HEK293 (cell line): ENCODE measurements at regions not wholly inside any gene's neighbourhood (a gene's known extent, or its start where the extent isn't known, plus 50 kb on each side); places are given as distances from the start of the nearest gene placed in this dataset.

Source experiments
- BCL11B ChIP-seq: fragments of 450-650 bp; formaldehyde crosslinking; IDR thresholded peaks from 2 replicates; pipeline ENCODE4 v1.5.1; 2016; ENCODE audit warnings: low read depth, missing biosample characterization, missing genetic modification characterization
- CTCF ChIP-seq: fragments of 450-650 bp; formaldehyde crosslinking; IDR thresholded peaks from 2 replicates; pipeline ENCODE4 v1.5.1; 2016; ENCODE audit warnings: missing biosample characterization, missing genetic modification characterization
- YY1 ChIP-seq: fragments of 450-650 bp; formaldehyde crosslinking; IDR thresholded peaks from 2 replicates; pipeline ENCODE4 v1.5.1; 2018; ENCODE audit warnings: missing biosample characterization, missing genetic modification characterization
- ZBTB49 ChIP-seq: fragments of 450-650 bp; formaldehyde crosslinking; IDR thresholded peaks from 2 replicates; pipeline ENCODE4 v1.5.1; 2016; ENCODE audit warnings: missing biosample characterization, missing genetic modification characterization, low read depth
- ZFP37 ChIP-seq: fragments of 450-650 bp; formaldehyde crosslinking; IDR thresholded peaks from 2 replicates; pipeline ENCODE4 v1.5.1; 2016; ENCODE audit warnings: missing biosample characterization, missing genetic modification characterization
- ZNF133 ChIP-seq: fragments of 450-650 bp; formaldehyde crosslinking; IDR thresholded peaks from 2 replicates; pipeline ENCODE4 v1.5.1; 2016; ENCODE audit warnings: missing biosample characterization, missing genetic modification characterization
- ZNF239 ChIP-seq: fragments of 450-650 bp; formaldehyde crosslinking; IDR thresholded peaks from 2 replicates; pipeline ENCODE4 v1.5.1; 2016; ENCODE audit warnings: missing biosample characterization, missing genetic modification characterization
- ZNF596 ChIP-seq: fragments of 450-650 bp; IDR thresholded peaks from 2 replicates; pipeline ENCODE4 v1.5.0; 2018; ENCODE audit warnings: missing biosample characterization, mild to moderate bottlenecking, missing genetic modification characterization, moderate library complexity

DNA sequence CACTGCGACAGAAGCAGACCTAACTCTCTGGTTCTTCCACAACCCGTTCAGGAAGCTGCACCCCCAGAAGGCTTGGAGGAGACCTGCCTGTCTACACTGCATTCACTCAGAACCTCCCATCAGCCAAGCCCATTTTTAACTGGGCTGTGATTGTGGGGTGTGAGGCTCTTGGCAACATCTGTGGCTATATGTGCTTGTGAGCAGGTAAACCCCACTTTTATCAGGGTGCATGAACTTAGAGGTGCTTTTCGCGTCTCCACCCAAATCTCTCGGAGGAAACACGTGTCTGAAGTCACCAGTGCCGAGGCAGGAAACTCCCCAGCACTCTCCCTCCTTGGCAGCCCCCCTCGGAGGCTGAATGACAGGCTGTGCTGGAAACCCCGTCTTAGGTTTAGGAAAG, 158.2 kb upstream of the SALL3 start:
- no peak for TF ChIP-seq CTCF (tag by site-specific recombination)
- TF ChIP-seq ZBTB49, result no peak
- no peak for TF ChIP-seq ZNF596
- no peak for TF ChIP-seq YY1
- TF ChIP-seq ZNF239 (tag by site-specific recombination), result no peak
- TF ChIP-seq ZNF133 (tag by site-specific recombination), result no peak
- no peak for TF ChIP-seq BCL11B (tag by site-specific recombination)
- no peak for TF ChIP-seq ZFP37 (tag by site-specific recombination)
